ENCODE measurements at regions not wholly inside any gene's neighbourhood (a gene's known extent, or its start where the extent isn't known, plus 50 kb on each side); places are given as distances from the start of the nearest gene placed in this dataset.

DNA sequence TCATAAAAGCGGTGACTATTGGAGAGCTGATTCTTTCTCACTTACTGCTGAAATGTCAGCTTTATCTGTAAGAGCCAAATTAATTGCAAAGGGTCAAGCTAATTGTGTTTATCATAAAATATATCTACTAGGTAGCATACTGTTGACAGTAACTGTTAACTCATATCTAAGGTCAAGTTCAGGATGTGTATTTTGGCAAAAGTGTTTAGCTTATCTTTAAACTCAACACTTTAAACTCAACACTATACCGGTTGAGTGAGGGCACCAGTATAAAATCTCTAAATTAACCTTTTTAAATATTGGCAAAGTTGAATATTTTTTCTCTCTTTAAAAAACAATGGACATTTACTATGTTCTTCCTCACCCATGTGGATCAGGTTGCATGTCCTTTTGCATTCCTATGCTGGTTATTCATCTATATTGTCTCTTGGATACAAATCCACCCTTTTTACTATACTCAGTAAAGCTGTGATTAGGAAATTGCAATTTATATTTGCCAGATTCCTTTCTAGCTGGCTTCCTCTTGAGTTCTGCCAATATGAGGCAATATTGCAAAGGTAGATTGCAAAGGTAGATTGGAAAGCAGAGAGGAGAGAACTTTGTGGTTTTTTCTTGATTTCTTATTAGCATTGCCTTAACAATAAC lies 344.6 kb upstream of the DCBLD2 start:
- no peak overlapping the region for H3K27ac ChIP-seq (ENCODE audit: insufficient read length, low read depth, low read length)
- H4K91ac ChIP-seq (ENCODE audit: insufficient read length, low read depth, low read length) = no peak overlapping the region
- H3K79me2 ChIP-seq (ENCODE audit: insufficient read depth, low read length) = no peaks in the 10 kb centered on the region
- H2AK5ac ChIP-seq (ENCODE audit: insufficient read length, low read length) = no peak overlapping the region
- H3K4me2 ChIP-seq (ENCODE audit: insufficient read depth, insufficient read length, low read length) = no peak overlapping the region
- no peak overlapping the region for H3K23ac ChIP-seq (ENCODE audit: insufficient read length, low read depth, low read length)
- no peaks in the 10 kb centered on the region for H3K27me3 Mint-ChIP-seq (ENCODE audit: low read depth)
- no peak overlapping the region for H2BK12ac ChIP-seq (ENCODE audit: insufficient read length, low read depth, low read length)
- no peak overlapping the region for H2BK15ac ChIP-seq (ENCODE audit: low read depth, low read length)
- no CpG with 5 or more reads among the region's 2 CpGs for WGBS (ENCODE audit: extremely low coverage, insufficient read length, low lambda C conversion rate)
- H3T11ph ChIP-seq (ENCODE audit: low read length) = no peak overlapping the region
- H4K5ac ChIP-seq (ENCODE audit: insufficient read length, low read depth, low read length) = no peak overlapping the region
- H3K4ac ChIP-seq (ENCODE audit: low read depth, low read length) = no peak overlapping the region
- H3K9me3 ChIP-seq (ENCODE audit: control insufficient read depth, low read depth, low read length) = no peaks in the 10 kb centered on the region
- no peak overlapping the region for H2BK5ac ChIP-seq (ENCODE audit: insufficient read length, low read length)
- H3K27me3 ChIP-seq (ENCODE audit: insufficient read depth, low read length) = no peaks in the 10 kb centered on the region
- H3K27ac Mint-ChIP-seq = no peak overlapping the region
- no peaks in the 10 kb centered on the region; a peak in 1 of 4 replicates for H3K4me1 Mint-ChIP-seq
- DNase-seq = no peak
- H3K18ac ChIP-seq (ENCODE audit: insufficient read length, low read depth, low read length) = no peak overlapping the region
- H3K9me3 Mint-ChIP-seq = peaks cover 10 to 11% of the 10 kb centered on the region in 2 experiments; a peak in 4 of 5 replicates
- no peaks in the 10 kb centered on the region for H3K4me1 ChIP-seq (ENCODE audit: insufficient read depth, low read length)
- no peak overlapping the region for H3K14ac ChIP-seq (ENCODE audit: insufficient read depth, low read length)
- H3K4me3 Mint-ChIP-seq = no peak overlapping the region
- H3K36me3 Mint-ChIP-seq (ENCODE audit: insufficient read depth in 1 of 3, low read depth in 3 of 3) = peaks cover 0 to 3% (median 0%) of the 10 kb centered on the region in 3 experiments; a peak in 4 of 7 replicates
- no peak overlapping the region for H3K56ac ChIP-seq (ENCODE audit: insufficient read length, low read depth, low read length)
- TF ChIP-seq CTCF (conservative IDR thresholded peaks at IDR 0.05) = no peak
- no peaks in the 10 kb centered on the region for H3K23me2 ChIP-seq (ENCODE audit: insufficient read length, low read depth, low read length, poor library complexity, severe bottlenecking)
- H2BK120ac ChIP-seq (ENCODE audit: low read depth, low read length, poor library complexity, severe bottlenecking) = no peak overlapping the region
- no peaks in the 10 kb centered on the region for H4K20me1 ChIP-seq (ENCODE audit: control insufficient read depth, insufficient read depth, insufficient read length)
- H2BK20ac ChIP-seq (ENCODE audit: low read depth, low read length, poor library complexity, severe bottlenecking) = no peak overlapping the region
- no peak overlapping the region for H2AFZ ChIP-seq (ENCODE audit: low read length)
- no peak overlapping the region for H4K8ac ChIP-seq (replicated peaks; ENCODE audit: insufficient read length, low read depth, low read length)
- no peaks in the 10 kb centered on the region for H3K79me1 ChIP-seq (ENCODE audit: insufficient read depth, low read depth, low read length, poor library complexity, severe bottlenecking)
- H3K9ac ChIP-seq (ENCODE audit: extremely low read depth, insufficient read length, low read length) = no peak overlapping the region
